ENCODE measurements at regions not wholly inside any gene's neighbourhood (a gene's known extent, or its start where the extent isn't known, plus 50 kb on each side); places are given as distances from the start of the nearest gene placed in this dataset.
A peak's percentile ranks its signal among the peaks of the same experiment; 100 is the strongest.

GRCh38 chr2:128377071-128377910 lies 58.6 kb upstream of the HS6ST1 start:
- DNase-seq (ENCODE audit: low read depth), result no peak
- no peak overlapping the region for H3K4me3 ChIP-seq (ENCODE audit: low read depth, low read length)
- no peak for TF ChIP-seq CTCF (IDR thresholded peaks at IDR 0.05; ENCODE audit: insufficient read depth, low read length)

GRCh38 chr2:128378231-128379020 lies 59.8 kb upstream of the HS6ST1 start:
- no peak overlapping the region for H3K4me3 ChIP-seq (ENCODE audit: low read depth, low read length)
- TF ChIP-seq CTCF (IDR thresholded peaks at IDR 0.05; ENCODE audit: insufficient read depth, low read length), result no peak
- no peak for DNase-seq (ENCODE audit: low read depth)

- peak; percentile 91 for DNase-seq (ENCODE audit: low read depth)
These were observed 60.6 kb upstream of the HS6ST1 start for GRCh38 chr2:128379021-128380015.

GRCh38 chr2:128380061-128380889 lies 61.6 kb upstream of the HS6ST1 start:
- no peak for DNase-seq (ENCODE audit: low read depth)
- TF ChIP-seq CTCF (IDR thresholded peaks at IDR 0.05; ENCODE audit: insufficient read depth, low read length), result no peak
- H3K4me3 ChIP-seq (ENCODE audit: low read depth, low read length), result no peak overlapping the region

More at GRCh38 chr2:128379021-128380015, 60.6 kb upstream of the HS6ST1 start:
- H3K4me3 ChIP-seq (ENCODE audit: low read depth, low read length), result no peak overlapping the region
- TF ChIP-seq CTCF (IDR thresholded peaks at IDR 0.05; ENCODE audit: insufficient read depth, low read length), result no peak

- no peak for DNase-seq (ENCODE audit: low read depth)
- TF ChIP-seq CTCF (IDR thresholded peaks at IDR 0.05; ENCODE audit: insufficient read depth, low read length), result no peak
- no peak overlapping the region for H3K4me3 ChIP-seq (ENCODE audit: low read depth, low read length)
These were observed 62.6 kb upstream of the HS6ST1 start for GRCh38 chr2:128380961-128381938.

Data from fibroblast of the aortic adventitia (primary cell).